Tibial nerve (tissue), 4 donors: ENCODE measurements at regions not wholly inside any gene's neighbourhood (a gene's known extent, or its start where the extent isn't known, plus 50 kb on each side); places are given as distances from the start of the nearest gene placed in this dataset.

ENCODE experiments used
- DNase-seq, 2 donors: peaks; one replicate each; pipeline ENCODE4 v3.0.0-alpha.2; 2019; ENCODE audit warnings: low spot score in 2 of 2
- H3K27ac ChIP-seq, 4 donors: fragments of 200-600 bp; sonication (generic) in 3 of 4; one replicate each; pipeline ENCODE4 v1.5.1; 2017 to 2019; ENCODE audit warnings: mild to moderate bottlenecking in 1 of 4
- H3K27me3 ChIP-seq, 2 donors: fragments of 200-600 bp; sonication (generic) in 1 of 2; one replicate each; pipeline versions ENCODE4 v1.5.1 to v1.6.0; 2017 to 2019
- H3K36me3 ChIP-seq, 3 donors: fragments of 200-600 bp; sonication (generic); one replicate each; pipeline ENCODE4 v1.5.1; 2018 to 2019
- H3K4me1 ChIP-seq, 4 donors: fragments of 200-600 bp; sonication (generic) in 3 of 4; one replicate each; pipeline ENCODE4 v1.5.1; 2017 to 2019
- H3K4me3 ChIP-seq, 4 donors: fragments of 200-600 bp; sonication (generic) in 3 of 4; one replicate each; pipeline ENCODE4 v1.5.1; 2017 to 2019; ENCODE audit warnings: mild to moderate bottlenecking in 1 of 4, moderate library complexity in 1 of 4
- H3K9me3 ChIP-seq, 4 donors: fragments of 200-600 bp; sonication (generic) in 3 of 4; one replicate each; pipeline ENCODE4 v1.5.1; 2017 to 2019
- CTCF ChIP-seq, 5 experiments: fragments of 200-600 bp in 3 of 5; fragments of 450-650 bp in 2 of 5; sonication (generic) in 3 of 5; IDR thresholded peaks; one replicate each; pipeline ENCODE4 v1.5.1; 2016 to 2019; ENCODE audit warnings: antibody characterized with exemption in 5 of 5, mild to moderate bottlenecking in 3 of 5, moderate library complexity in 2 of 5
- EP300 ChIP-seq, 2 donors: sonication (generic); formaldehyde crosslinking; IDR thresholded peaks; one replicate each; pipeline ENCODE4 v1.6.1; 2017; ENCODE audit warnings: antibody characterized with exemption in 2 of 2, mild to moderate bottlenecking in 1 of 2
- POLR2A ChIP-seq, 2 donors: fragments of 450-650 bp; IDR thresholded peaks; one replicate each; pipeline ENCODE4 v1.6.1; 2017; ENCODE audit warnings: antibody characterized with exemption in 2 of 2, mild to moderate bottlenecking in 2 of 2, moderate library complexity in 2 of 2
- WGBS, 2 donors: methylation state at CpG; one replicate each; pipeline ENCODE4 v1.1.5; 2018; 5-methylcytosine and 5-hydroxymethylcytosine counted together

- Histone ChIP-seq H3K9me3 (no peaks in the 10 kb centered on the region), H3K27ac (no peak overlapping the region), H3K27me3 (no peaks in the 10 kb centered on the region), H3K4me1 (no peaks in the 10 kb centered on the region), H3K36me3 (no peaks in the 10 kb centered on the region), H3K4me3 (no peak overlapping the region)
- TF ChIP-seq EP300 (IDR thresholded peaks at IDR 0.05) (no peak), CTCF (IDR thresholded peaks at IDR 0.05) (no peak), POLR2A (IDR thresholded peaks at IDR 0.05) (no peak)
- no peak for DNase-seq
Measured at GRCh38 chr10:106252541-106252940, 912.0 kb downstream of the SORCS1 start.

GRCh38 chr10:106251573-106251972 is 912.9 kb downstream of the SORCS1 start:
- H3K27ac ChIP-seq, result no peak overlapping the region

GRCh38 chr10:106242301-106242700 is 922.2 kb downstream of the SORCS1 start:
- H3K9me3 ChIP-seq, result no peaks in the 10 kb centered on the region

More at GRCh38 chr10:106251573-106251972, 912.9 kb downstream of the SORCS1 start:
- no peak for TF ChIP-seq EP300 (IDR thresholded peaks at IDR 0.05)
- TF ChIP-seq POLR2A (IDR thresholded peaks at IDR 0.05), result no peak
- TF ChIP-seq CTCF (IDR thresholded peaks at IDR 0.05), result no peak
- H3K4me1 ChIP-seq, result no peaks in the 10 kb centered on the region
- DNase-seq, result no peak
- H3K27me3 ChIP-seq, result no peaks in the 10 kb centered on the region
- 93 to 94% methylated on average over 1 of the region's 1 CpG for WGBS, 2 donors
- H3K9me3 ChIP-seq, result no peaks in the 10 kb centered on the region
- no peaks in the 10 kb centered on the region for H3K36me3 ChIP-seq
- no peak overlapping the region for H3K4me3 ChIP-seq

GRCh38 chr10:106226828-106227227 is 937.7 kb downstream of the SORCS1 start:
- H3K36me3 ChIP-seq, result no peaks in the 10 kb centered on the region
- H3K27ac ChIP-seq, result no peak overlapping the region
- DNase-seq, result no peak
- peaks cover 0 to 10% (median 0%) of the 10 kb centered on the region in 4 donors for H3K4me1 ChIP-seq
- WGBS, 2 donors, result 79 to 84% methylated on average over 2 of the region's 2 CpGs
- no peaks in the 10 kb centered on the region for H3K9me3 ChIP-seq
- no peaks in the 10 kb centered on the region for H3K27me3 ChIP-seq
- TF ChIP-seq CTCF (IDR thresholded peaks at IDR 0.05) (no peak), POLR2A (IDR thresholded peaks at IDR 0.05) (no peak), EP300 (IDR thresholded peaks at IDR 0.05) (no peak)
- no peak overlapping the region for H3K4me3 ChIP-seq

More at GRCh38 chr10:106242301-106242700, 922.2 kb downstream of the SORCS1 start:
- Histone ChIP-seq H3K4me1 (no peaks in the 10 kb centered on the region), H3K4me3 (no peak overlapping the region), H3K36me3 (no peaks in the 10 kb centered on the region), H3K27me3 (no peaks in the 10 kb centered on the region), H3K27ac (no peak overlapping the region)
- no peak for TF ChIP-seq CTCF (IDR thresholded peaks at IDR 0.05)
- TF ChIP-seq POLR2A (IDR thresholded peaks at IDR 0.05), result no peak
- no peak for TF ChIP-seq EP300 (IDR thresholded peaks at IDR 0.05)
- no peak for DNase-seq
- 59 to 66% methylated on average over 7 of the region's 7 CpGs for WGBS, 2 donors

- WGBS, 2 donors, result 86 to 91% methylated on average over 1 of the region's 1 CpG
- H3K9me3 ChIP-seq, result no peaks in the 10 kb centered on the region
- DNase-seq, result no peak
- H3K27ac ChIP-seq, result no peak overlapping the region
- H3K4me3 ChIP-seq, result no peak overlapping the region
- no peak for TF ChIP-seq CTCF (IDR thresholded peaks at IDR 0.05)
- H3K4me1 ChIP-seq, result peaks cover 0 to 10% (median 0%) of the 10 kb centered on the region in 4 donors
- no peaks in the 10 kb centered on the region for H3K36me3 ChIP-seq
- no peaks in the 10 kb centered on the region for H3K27me3 ChIP-seq
Measured at GRCh38 chr10:106226142-106226541, 938.4 kb downstream of the SORCS1 start.
